ENCODE measurements at regions not wholly inside any gene's neighbourhood (a gene's known extent, or its start where the extent isn't known, plus 50 kb on each side); places are given as distances from the start of the nearest gene placed in this dataset.
A peak's percentile ranks its signal among the peaks of the same experiment; 100 is the strongest.

DNA sequence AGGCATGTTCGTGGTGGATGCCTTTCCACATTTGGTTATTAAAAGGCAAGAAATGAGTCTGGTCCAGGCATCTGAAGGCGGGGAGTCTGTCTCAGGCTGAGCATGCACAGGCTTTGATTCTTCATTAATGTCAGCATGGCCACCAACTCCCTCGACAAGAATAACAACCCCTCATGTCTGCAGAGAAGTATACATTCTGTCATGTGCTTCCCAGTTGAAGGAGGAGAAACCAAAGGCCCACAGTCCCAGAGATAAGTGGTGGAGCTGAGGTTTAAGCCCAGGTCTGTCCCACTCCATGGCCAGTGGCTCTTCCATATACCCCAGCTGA lies 61.6 kb upstream of the LAPTM5 start:
- no peak for TF ChIP-seq POLR2A (IDR thresholded peaks at IDR 0.05; ENCODE audit: low read depth, low read length)
- DNase-seq (ENCODE audit: insufficient read length, low spot score) (no peak), FAIRE-seq (no peak)

DNA sequence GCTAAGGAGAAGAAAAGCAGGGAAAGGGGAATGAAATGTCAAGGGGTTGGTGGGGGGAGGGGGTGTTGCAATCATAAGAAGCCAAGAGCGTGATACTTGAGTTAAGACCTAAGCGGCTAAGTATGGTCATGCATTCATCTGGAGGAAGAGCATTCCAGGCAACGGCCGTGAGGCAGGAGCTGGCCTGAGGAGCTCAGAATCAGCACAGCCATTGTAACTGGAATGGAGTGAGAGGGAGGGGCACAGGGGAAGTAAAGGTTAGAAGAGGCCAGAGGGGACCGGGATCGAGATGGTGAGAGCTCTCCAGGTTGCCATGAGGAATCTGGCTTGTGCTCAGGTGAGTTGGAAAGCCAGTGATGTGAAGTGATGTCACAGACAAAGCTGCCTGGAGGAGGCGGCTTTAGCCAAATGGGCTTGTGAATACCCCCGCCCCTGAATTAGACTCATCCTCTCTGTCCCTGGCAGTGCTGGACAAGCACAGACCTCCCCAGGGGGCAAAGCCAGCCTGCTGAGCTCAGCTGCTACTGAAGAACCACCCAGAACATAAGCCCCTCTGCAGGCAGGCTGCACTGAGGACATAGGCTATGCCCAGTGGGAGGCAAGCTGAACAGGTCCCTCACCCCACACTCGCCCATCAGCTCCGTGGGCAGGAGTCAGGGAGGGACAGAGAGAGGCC lies 61.1 kb upstream of the LAPTM5 start:
- no peak for TF ChIP-seq POLR2A (IDR thresholded peaks at IDR 0.05; ENCODE audit: low read depth, low read length)
- FAIRE-seq (no peak), DNase-seq (ENCODE audit: insufficient read length, low spot score) (no peak)

- no peak for TF ChIP-seq POLR2A (IDR thresholded peaks at IDR 0.05; ENCODE audit: low read depth, low read length)
- FAIRE-seq (no peak), DNase-seq (ENCODE audit: insufficient read length, low spot score) (no peak)
Observed at GRCh38 chr1:30817548-30817947, 60.0 kb upstream of the LAPTM5 start.

DNA sequence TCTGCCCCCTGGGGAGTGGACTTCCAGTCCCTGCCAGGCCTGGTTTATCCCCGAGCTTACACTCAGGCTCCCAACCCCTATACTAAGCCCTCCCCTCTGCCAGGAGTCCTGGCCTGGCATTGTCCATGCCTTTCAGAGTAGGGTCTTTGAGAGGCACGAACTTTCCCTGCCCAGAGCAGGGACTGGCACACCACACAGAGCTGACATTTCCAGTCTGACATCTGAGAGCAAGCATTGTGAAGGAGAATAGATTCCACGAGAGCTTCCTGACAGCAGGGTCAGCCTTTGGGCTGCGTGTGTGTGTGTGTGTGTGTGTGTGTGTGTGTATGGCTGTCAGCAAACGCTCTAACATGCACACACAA lies 59.5 kb upstream of the LAPTM5 start:
- no peak for FAIRE-seq

DNA sequence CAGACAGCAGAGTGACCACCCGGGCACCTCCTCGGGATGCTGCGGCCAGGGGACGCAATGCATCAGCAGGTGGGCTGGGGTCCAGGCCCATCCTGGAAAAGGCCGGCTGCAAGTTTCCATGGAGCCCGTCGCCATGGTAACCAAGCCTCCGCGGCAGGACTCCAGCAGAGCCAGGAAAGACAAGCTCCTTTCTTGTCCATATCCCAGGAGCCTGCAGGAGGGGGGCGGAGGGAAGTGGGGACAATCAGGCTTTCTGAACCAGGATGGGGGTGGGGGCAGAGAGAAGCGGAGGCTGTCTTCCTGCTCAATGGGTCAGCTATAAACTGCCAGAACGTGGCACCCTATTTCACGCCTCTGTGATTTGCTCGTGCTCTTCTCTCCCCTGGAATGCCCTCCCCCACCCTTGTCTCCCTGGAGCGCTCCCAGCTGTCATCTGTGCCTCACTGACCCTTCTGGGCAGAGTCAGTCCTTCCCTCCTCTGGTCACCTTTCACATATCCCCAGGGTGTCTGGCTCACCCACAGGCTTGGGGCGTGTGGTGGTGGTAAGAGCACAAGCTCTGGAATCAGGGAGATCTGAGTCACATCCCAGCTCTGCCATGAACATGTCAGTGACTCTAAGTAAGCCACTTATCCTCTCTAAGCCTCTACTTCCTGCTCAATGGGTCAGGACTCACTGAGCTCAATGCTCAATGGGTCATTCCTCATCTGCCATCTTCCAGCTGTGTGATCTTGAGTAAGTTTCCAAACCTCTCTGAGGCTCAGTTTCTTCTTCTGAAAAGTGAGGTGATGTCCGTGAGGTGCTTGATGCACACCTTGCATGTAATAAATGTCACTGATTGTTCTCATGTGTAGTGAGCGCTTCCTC lies 58.9 kb upstream of the LAPTM5 start:
- peak; percentile 87 for FAIRE-seq
- peak; percentile 89 for DNase-seq (ENCODE audit: insufficient read length, low spot score)

More for the DNA sequence above, 59.5 kb upstream of the LAPTM5 start:
- DNase-seq (ENCODE audit: insufficient read length, low spot score): no peak
- no peak for TF ChIP-seq POLR2A (IDR thresholded peaks at IDR 0.05; ENCODE audit: low read depth, low read length)

GRCh38 chr1:30815556-30815955 lies 58.0 kb upstream of the LAPTM5 start:
- TF ChIP-seq POLR2A (IDR thresholded peaks at IDR 0.05; ENCODE audit: low read depth, low read length): no peak
- FAIRE-seq (no peak), DNase-seq (ENCODE audit: insufficient read length, low spot score) (no peak)

More for the DNA sequence above, 58.9 kb upstream of the LAPTM5 start:
- TF ChIP-seq POLR2A (IDR thresholded peaks at IDR 0.05; ENCODE audit: low read depth, low read length): no peak

DNA sequence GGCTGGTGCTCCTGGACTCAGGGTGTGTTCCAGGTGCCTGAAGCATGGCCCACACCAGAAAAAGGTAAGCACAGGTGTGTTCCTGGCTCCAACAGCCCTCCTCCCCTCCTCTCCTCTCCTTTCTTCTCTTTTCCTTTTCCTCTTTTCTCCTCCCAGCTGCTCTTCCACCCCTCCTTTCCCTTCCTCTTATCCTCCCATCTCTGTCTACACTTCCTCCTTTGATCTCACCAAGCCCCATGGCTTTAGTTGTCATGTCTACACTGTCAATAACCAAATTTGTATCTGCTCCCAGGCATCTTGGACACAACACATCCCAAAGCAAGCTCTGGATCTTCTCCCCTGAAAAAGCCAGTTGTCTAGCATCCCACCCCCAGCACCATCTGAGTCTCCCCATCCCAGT lies 56.7 kb upstream of the LAPTM5 start:
- DNase-seq (ENCODE audit: insufficient read length, low spot score) (no peak), FAIRE-seq (no peak)
- no peak for TF ChIP-seq POLR2A (IDR thresholded peaks at IDR 0.05; ENCODE audit: low read depth, low read length)

DNA sequence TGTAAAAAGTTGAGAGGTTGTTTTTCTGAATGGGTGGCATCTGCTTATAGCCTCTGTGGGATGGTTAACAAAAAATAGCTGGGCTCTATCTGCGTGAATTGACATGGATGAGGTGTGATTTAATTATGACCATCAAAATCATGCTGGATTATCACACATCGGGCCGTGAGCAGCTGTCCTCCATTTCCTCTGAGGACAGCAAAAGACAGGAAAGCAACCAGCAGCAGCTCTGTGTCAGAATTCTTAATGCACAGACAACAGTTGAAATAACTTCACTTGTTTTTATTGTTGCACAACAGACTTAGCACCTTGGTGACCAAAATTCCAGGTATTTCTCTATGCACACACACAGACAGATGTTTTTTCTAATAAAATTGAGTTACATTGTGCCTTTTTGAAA lies 54.5 kb upstream of the LAPTM5 start:
- TF ChIP-seq POLR2A (IDR thresholded peaks at IDR 0.05; ENCODE audit: low read depth, low read length): no peak
- DNase-seq (ENCODE audit: insufficient read length, low spot score) (no peak), FAIRE-seq (no peak)

DNA sequence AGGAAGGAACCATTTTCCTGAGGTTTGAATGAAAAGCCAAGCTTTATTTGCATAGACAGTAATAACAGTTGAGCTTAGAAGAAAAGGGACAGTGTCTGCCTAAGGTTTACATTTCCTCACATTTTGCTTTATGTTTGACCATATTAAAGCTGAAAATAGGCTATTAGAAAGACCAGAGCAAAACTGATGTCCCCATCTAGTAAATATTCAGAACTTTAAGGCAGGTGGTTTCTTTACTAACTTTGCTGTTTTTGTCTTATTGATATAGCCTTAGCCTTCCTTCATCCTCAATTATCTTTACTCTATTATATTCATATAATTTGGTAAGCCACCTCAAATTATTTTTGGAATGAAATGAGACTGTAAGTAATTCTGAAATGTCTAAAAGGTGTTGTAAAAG lies 53.6 kb upstream of the LAPTM5 start:
- no peak for DNase-seq (ENCODE audit: insufficient read length, low spot score)
- FAIRE-seq: no peak
- no peak for TF ChIP-seq POLR2A (IDR thresholded peaks at IDR 0.05; ENCODE audit: low read depth, low read length)

GRCh38 chr1:30810416-30811080 lies 53.0 kb upstream of the LAPTM5 start:
- TF ChIP-seq POLR2A (IDR thresholded peaks at IDR 0.05; ENCODE audit: low read depth, low read length): no peak
- FAIRE-seq (no peak), DNase-seq (ENCODE audit: insufficient read length, low spot score) (no peak)

- FAIRE-seq: peak; percentile 50
- TF ChIP-seq POLR2A (IDR thresholded peaks at IDR 0.05; ENCODE audit: low read depth, low read length): no peak
- peak; percentile 68 for DNase-seq (ENCODE audit: insufficient read length, low spot score)
Observed at GRCh38 chr1:30809514-30810263, 52.1 kb upstream of the LAPTM5 start.

DNA sequence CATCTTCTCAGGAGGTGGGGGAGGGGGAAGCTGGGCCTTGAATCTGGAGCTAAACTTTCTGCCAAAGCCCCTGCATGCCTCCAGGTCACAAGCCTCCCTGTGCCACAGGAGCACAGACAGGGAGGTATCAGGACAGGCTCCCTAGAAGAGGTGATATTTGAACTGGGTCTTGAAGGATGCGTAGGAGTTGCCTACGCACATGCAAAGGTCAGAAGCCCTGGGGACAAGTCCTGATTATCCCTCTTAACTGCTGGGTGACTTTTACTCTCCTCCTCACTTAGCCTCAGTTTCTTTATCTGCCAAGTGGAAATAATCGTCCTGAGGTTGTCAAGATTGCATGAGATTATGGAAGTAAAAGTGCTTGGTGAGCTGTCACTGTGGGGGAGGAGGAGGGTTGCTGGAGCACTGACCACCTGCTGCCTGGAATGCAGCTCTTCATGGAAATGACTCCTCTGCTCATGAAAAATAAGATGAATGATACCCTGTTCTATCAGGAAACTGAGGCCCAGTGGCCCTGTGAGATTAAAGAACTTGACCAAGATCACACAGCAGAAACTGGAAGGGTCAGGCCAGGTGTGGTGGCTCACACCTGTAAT lies 50.6 kb upstream of the LAPTM5 start:
- no peak for DNase-seq (ENCODE audit: insufficient read length, low spot score)
- no peak for TF ChIP-seq POLR2A (IDR thresholded peaks at IDR 0.05; ENCODE audit: low read depth, low read length)
- no peak for FAIRE-seq

- no peak for FAIRE-seq
- DNase-seq (ENCODE audit: insufficient read length, low spot score): no peak
- no peak for TF ChIP-seq POLR2A (IDR thresholded peaks at IDR 0.05; ENCODE audit: low read depth, low read length)
Observed at GRCh38 chr1:30807318-30808066, 49.9 kb upstream of the LAPTM5 start.
